H1 (cell line): ENCODE measurements at regions not wholly inside any gene's neighbourhood (a gene's known extent, or its start where the extent isn't known, plus 50 kb on each side); places are given as distances from the start of the nearest gene placed in this dataset.

Experiments
- CTCF ChIA-PET: fragments of 300-600 bp; sonication (Branson Sonifier 250); formaldehyde crosslinking; loops from one replicate; lab custom pipeline; 2021; ENCODE audit not compliant: partially characterized antibody; lab: Charles Lee
- POLR2A ChIA-PET: fragments of 300-600 bp; sonication (Branson Sonifier 250); formaldehyde crosslinking; loops from one replicate; lab custom pipeline; 2021; ENCODE audit warnings: inconsistent platforms; ENCODE audit not compliant: partially characterized antibody; lab: Charles Lee
- DNase-seq, 2 experiments: peaks; one replicate each; pipeline versions ENCODE4 v3.0.0 to v3.0.0-alpha.2; 2010 to 2022; ENCODE audit warnings: low spot score in 2 of 2, low read depth in 1 of 2, mixed read lengths in 1 of 2
- FAIRE-seq: peaks from 2 replicates; lab custom pipeline; 2011; peaks lifted over from hg19 to GRCh38; lab: Jason Lieb, UNC
- H2AFZ ChIP-seq: 2 replicates; pipeline ENCODE4 v1.8.1; 2012; ENCODE audit warnings: low read length, inconsistent platforms
- H2AK5ac ChIP-seq: 2 replicates; pipeline ENCODE4 v1.6.1; 2013; ENCODE audit warnings: low read depth, low read length
- H2BK120ac ChIP-seq: replicated peaks from 2 replicates; pipeline ENCODE3; 2013; ENCODE audit warnings: low read depth, low read length, inconsistent platforms
- H2BK12ac ChIP-seq: 2 replicates; pipeline ENCODE4 v1.6.1; 2013; ENCODE audit warnings: low read depth, low read length
- H2BK15ac ChIP-seq: 2 replicates; pipeline ENCODE4 v1.6.1; 2013; ENCODE audit warnings: low read length
- H2BK20ac ChIP-seq: 2 replicates; pipeline ENCODE4 v1.6.1; 2013; ENCODE audit warnings: low read length
- H2BK5ac ChIP-seq: 2 replicates; pipeline ENCODE4 v1.6.1; 2013; ENCODE audit warnings: low read depth, low read length
- H3K14ac ChIP-seq: 2 replicates; pipeline ENCODE4 v1.6.1; 2013; ENCODE audit warnings: inconsistent platforms; ENCODE audit not compliant: insufficient read length
- H3K18ac ChIP-seq: 2 replicates; pipeline ENCODE4 v1.6.1; 2013; ENCODE audit warnings: low read length; ENCODE audit errors: extremely low read depth
- H3K23ac ChIP-seq: 2 replicates; pipeline ENCODE4 v1.6.1; 2013; ENCODE audit warnings: inconsistent platforms; ENCODE audit not compliant: insufficient read length
- H3K23me2 ChIP-seq: 2 replicates; pipeline ENCODE4 v1.6.1; 2013; ENCODE audit warnings: low read depth, low read length
- H3K27ac ChIP-seq: 2 replicates; pipeline ENCODE4 v1.6.1; 2011; ENCODE audit warnings: low read depth, low read length, inconsistent platforms
- H3K27me3 ChIP-seq, 4 experiments: replicated peaks in 1 of 4; 1 replicate in 1 of 4; 2 replicates in 3 of 4; pipeline versions ENCODE4 v1.6.1 to v1.8.1; 2011 to 2013; ENCODE audit warnings: low read length in 3 of 4, mild to moderate bottlenecking in 3 of 4, inconsistent platforms in 2 of 4, mixed read lengths in 2 of 4, moderate library complexity in 1 of 4; ENCODE audit not compliant: control insufficient read depth in 3 of 4, insufficient read depth in 3 of 4; ENCODE audit errors: extremely low read depth in 1 of 4
- H3K36me3 ChIP-seq, 4 experiments: 2 replicates each; pipeline versions ENCODE4 v1.6.1 to v1.8.1; 2011 to 2013; ENCODE audit warnings: mild to moderate bottlenecking in 4 of 4, low read length in 3 of 4, moderate library complexity in 2 of 4, control low read depth in 1 of 4, inconsistent platforms in 1 of 4; ENCODE audit not compliant: insufficient read depth in 4 of 4, control insufficient read depth in 2 of 4
- H3K4ac ChIP-seq: replicated peaks from 2 replicates; pipeline ENCODE3; 2013; ENCODE audit warnings: low read length, low read depth, mixed read lengths, inconsistent platforms; ENCODE audit not compliant: insufficient read length
- H3K4me1 ChIP-seq, 4 experiments: replicated peaks in 1 of 4; 1 replicate in 1 of 4; 2 replicates in 3 of 4; pipeline versions ENCODE4 v1.6.1 to v1.8.1; 2011 to 2013; ENCODE audit warnings: low read length in 3 of 4, inconsistent platforms in 2 of 4, mixed read lengths in 1 of 4; ENCODE audit not compliant: insufficient read depth in 4 of 4, control insufficient read depth in 3 of 4
- H3K4me2 ChIP-seq, 2 experiments: 2 replicates each; pipeline versions ENCODE4 v1.6.1 to v1.8.1; 2011 to 2013; ENCODE audit warnings: low read depth in 2 of 2, low read length in 2 of 2, control low read depth in 1 of 2, inconsistent platforms in 1 of 2, mild to moderate bottlenecking in 1 of 2; ENCODE audit not compliant: insufficient read depth in 1 of 2
- H3K4me3 ChIP-seq, 4 experiments: fragments of 200-600, 300-600 bp in 1 of 4; sonication (generic), shearing (Covaris generic), sonication (Bioruptor Twin) in 1 of 4; 2 replicates each; pipeline versions ENCODE4 v1.5.1 to v1.8.1; 2011 to 2016; ENCODE audit warnings: low read length in 4 of 4, low read depth in 3 of 4, control low read depth in 2 of 4, inconsistent platforms in 2 of 4, mild to moderate bottlenecking in 2 of 4, mixed read lengths in 1 of 4, moderate library complexity in 1 of 4; ENCODE audit not compliant: insufficient read depth in 2 of 4; ENCODE audit errors: extremely low read depth in 1 of 4
- H3K56ac ChIP-seq: replicated peaks from 2 replicates; pipeline ENCODE3; 2013; ENCODE audit warnings: low read depth, mild to moderate bottlenecking, mixed read lengths, low read length, inconsistent platforms; ENCODE audit not compliant: insufficient read length
- H3K79me1 ChIP-seq: 2 replicates; pipeline ENCODE4 v1.6.1; 2013; ENCODE audit warnings: low read depth, low read length, control low read depth
- H3K79me2 ChIP-seq, 2 experiments: 2 replicates each; pipeline versions ENCODE4 v1.6.1 to v1.8.1; 2012 to 2013; ENCODE audit warnings: low read length in 2 of 2, mild to moderate bottlenecking in 2 of 2, inconsistent platforms in 1 of 2; ENCODE audit not compliant: insufficient read depth in 2 of 2, control insufficient read depth in 1 of 2
- H3K9ac ChIP-seq, 4 experiments: replicated peaks in 1 of 4; 1 replicate in 1 of 4; 2 replicates in 3 of 4; pipeline versions ENCODE4 v1.6.1 to v1.8.1; 2011 to 2013; ENCODE audit warnings: low read depth in 3 of 4, low read length in 3 of 4, control low read depth in 2 of 4, mild to moderate bottlenecking in 2 of 4, moderate library complexity in 2 of 4, inconsistent platforms in 1 of 4; ENCODE audit errors: extremely low read depth in 1 of 4
- H3K9me3 ChIP-seq, 2 experiments: 2 replicates each; pipeline versions ENCODE4 v1.6.1 to v1.8.1; 2012 to 2013; ENCODE audit warnings: mild to moderate bottlenecking in 2 of 2, moderate library complexity in 2 of 2, control low read depth in 1 of 2, inconsistent platforms in 1 of 2, low read depth in 1 of 2, low read length in 1 of 2, mixed read lengths in 1 of 2; ENCODE audit not compliant: insufficient read depth in 2 of 2
- H4K20me1 ChIP-seq, 2 experiments: replicated peaks in 1 of 2; 2 replicates each; pipeline versions ENCODE3 to v1.8.1; 2011 to 2013; ENCODE audit warnings: inconsistent platforms in 2 of 2, low read length in 2 of 2, mild to moderate bottlenecking in 1 of 2; ENCODE audit not compliant: insufficient read depth in 2 of 2, control insufficient read depth in 1 of 2
- H4K5ac ChIP-seq: 2 replicates; pipeline ENCODE4 v1.6.1; 2013; ENCODE audit warnings: low read length, low read depth, mixed read lengths, inconsistent platforms; ENCODE audit not compliant: insufficient read length
- H4K8ac ChIP-seq: 2 replicates; pipeline ENCODE4 v1.8.0; 2013; ENCODE audit warnings: mild to moderate bottlenecking, moderate library complexity, low read length, inconsistent platforms; ENCODE audit not compliant: insufficient read depth; ENCODE audit errors: extremely low read depth
- H4K91ac ChIP-seq: replicated peaks from 2 replicates; pipeline ENCODE3; 2013; ENCODE audit warnings: low read length, mixed read lengths, inconsistent platforms; ENCODE audit not compliant: insufficient read length
- BACH1 ChIP-seq: IDR thresholded peaks from 2 replicates; pipeline ENCODE4 v1.6.1; 2012; ENCODE audit warnings: low read length, improper control_type of control experiment
- HDAC2 ChIP-seq, 2 experiments: fragments of 300-600 bp in 1 of 2; sonication (generic) in 1 of 2; IDR thresholded peaks; 2 replicates each; pipeline ENCODE4 v1.6.1; 2011 to 2012; ENCODE audit warnings: low read depth in 2 of 2, low read length in 2 of 2, mild to moderate bottlenecking in 2 of 2, moderate library complexity in 2 of 2, borderline replicate concordance in 1 of 2, inconsistent platforms in 1 of 2
- JUN ChIP-seq: IDR thresholded peaks from 2 replicates; pipeline ENCODE4 v1.6.1; 2011; ENCODE audit warnings: low read depth, mild to moderate bottlenecking, improper control_type of control experiment, low read length
- SUZ12 ChIP-seq: fragments of 200-600 bp; sonication (generic); IDR thresholded peaks from 2 replicates; pipeline ENCODE4 v1.6.1; 2012; ENCODE audit warnings: mild to moderate bottlenecking, inconsistent platforms, low read length, moderate library complexity, mixed read lengths
- WGBS, 2 experiments: shearing (Covaris generic) in 1 of 2; methylation state at CpG; one replicate each; pipeline versions ENCODE4 v1.1.6 to v1.1.7; 2013 to 2015; ENCODE audit warnings: low lambda C conversion rate in 2 of 2, mixed read lengths in 2 of 2, inconsistent platforms in 1 of 2, low coverage in 1 of 2, missing lambda C conversion rate in 1 of 2; ENCODE audit not compliant: insufficient replicate concordance in 2 of 2, insufficient coverage in 1 of 2, insufficient read length in 1 of 2; ENCODE audit errors: extremely low coverage in 1 of 2, missing lambda C conversion rate in 1 of 2; 5-methylcytosine and 5-hydroxymethylcytosine counted together

DNA sequence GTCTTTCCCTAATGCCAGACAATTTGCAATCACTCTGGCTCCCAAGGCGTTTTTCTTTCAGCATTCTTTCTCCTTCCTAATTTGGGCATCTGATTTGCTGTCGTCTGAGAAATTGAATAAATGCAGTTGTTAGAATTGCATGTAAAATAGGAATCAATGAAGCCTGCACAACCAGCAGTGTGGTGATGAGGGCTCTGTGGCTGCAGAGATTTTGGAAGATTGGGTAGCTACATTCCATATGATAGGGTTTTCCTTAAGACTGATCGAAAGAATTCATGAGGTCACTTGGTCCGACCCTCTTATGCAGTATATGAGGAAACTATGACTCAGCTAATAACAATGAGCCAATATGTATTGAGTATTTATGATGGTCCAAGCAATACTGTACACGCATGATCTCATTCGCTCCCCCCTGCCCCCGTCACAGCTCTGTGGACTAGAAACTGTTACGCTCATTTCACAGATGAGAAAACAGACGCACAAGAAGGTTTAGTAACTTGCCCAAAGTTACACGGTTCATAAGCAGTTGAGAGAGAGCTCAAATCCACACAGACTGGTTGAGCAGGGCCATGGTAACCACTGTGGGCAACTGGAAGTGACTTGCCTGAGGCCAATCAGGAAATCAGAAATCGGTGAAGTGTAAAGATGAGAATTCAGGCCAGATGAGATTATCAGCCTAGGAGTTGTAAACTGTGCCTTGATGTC lies 527.2 kb downstream of the GATA3 start:
- Histone ChIP-seq H4K5ac (no peak overlapping the region), H3K23me2 (no peaks in the 10 kb centered on the region), H3K79me2 (no peaks in the 10 kb centered on the region), H3K27me3 (no peaks in the 10 kb centered on the region), H3K36me3 (no peaks in the 10 kb centered on the region), H3K18ac (no peak overlapping the region), H3K9me3 (no peaks in the 10 kb centered on the region), H4K20me1 (no peaks in the 10 kb centered on the region), H3K23ac (no peak overlapping the region), H3K4ac (no peak overlapping the region), H3K56ac (no peak overlapping the region), H3K9ac (no peak overlapping the region), H2BK120ac (no peak overlapping the region), H2AK5ac (no peak overlapping the region), H3K14ac (no peak overlapping the region), H4K8ac (no peak overlapping the region), H4K91ac (no peak overlapping the region), H2BK5ac (no peak overlapping the region), H3K79me1 (no peaks in the 10 kb centered on the region), H3K4me1 (no peaks in the 10 kb centered on the region), H2AFZ (0 out of 2 replicates have a peak overlapping the region, but pooled peaks have one; percentile 58), H2BK12ac (no peak overlapping the region), H2BK20ac (no peak overlapping the region), H3K4me3 (no peak overlapping the region), H3K27ac (no peak overlapping the region), H3K4me2 (no peak overlapping the region), H2BK15ac (no peak overlapping the region)
- FAIRE-seq (no peak), DNase-seq (no peak)
- WGBS, 2 experiments, result 85% methylated on average over 11 of the region's 11 CpGs; no CpG with 5 or more reads in 1 of the 2 experiments
- CTCF ChIA-PET, result no interaction called here
- TF ChIP-seq JUN (no peak), SUZ12 (no peak), BACH1 (no peak), HDAC2 (IDR thresholded peaks at IDR 0.05; ENCODE audit: borderline replicate concordance in 1 of 2, low read depth in 2 of 2, low read length in 2 of 2) (no peak)
- POLR2A ChIA-PET, result no interaction called here
